WTC11 (cell line): ENCODE measurements at regions not wholly inside any gene's neighbourhood (a gene's known extent, or its start where the extent isn't known, plus 50 kb on each side); places are given as distances from the start of the nearest gene placed in this dataset.

ENCODE experiments used
- AR ChIP-seq: fragments of 250-450 bp; sonication (Bioruptor Pico); IDR thresholded peaks from 2 replicates; pipeline ENCODE4 v1.9.0; 2021; ENCODE audit warnings: mild to moderate bottlenecking
- ARID4B ChIP-seq: sonication (generic); formaldehyde crosslinking; IDR thresholded peaks from 2 replicates; pipeline ENCODE4 v1.8.0; 2023; ENCODE audit warnings: missing genetic modification reagents, mild to moderate bottlenecking, borderline replicate concordance
- CREB1 ChIP-seq: sonication (generic); formaldehyde crosslinking; IDR thresholded peaks from 2 replicates; pipeline ENCODE4 v1.8.0; 2023; ENCODE audit warnings: mild to moderate bottlenecking, missing genetic modification reagents
- CTCF ChIP-seq: fragments of 200-600 bp; IDR thresholded peaks from 2 replicates; pipeline ENCODE4 v1.8.0; 2022; ENCODE audit warnings: antibody characterized with exemption
- FOXP4 ChIP-seq: sonication (generic); formaldehyde crosslinking; IDR thresholded peaks from 2 replicates; pipeline ENCODE4 v1.8.0; 2022; ENCODE audit warnings: mild to moderate bottlenecking, missing genetic modification reagents
- NR1H2 ChIP-seq: sonication (generic); formaldehyde crosslinking; IDR thresholded peaks from 2 replicates; pipeline ENCODE4 v1.9.0; 2021; ENCODE audit warnings: mild to moderate bottlenecking, moderate library complexity, missing genetic modification reagents
- SP1 ChIP-seq: sonication (generic); formaldehyde crosslinking; conservative IDR thresholded peaks from 2 replicates; pipeline ENCODE4 v1.8.1; 2022; ENCODE audit warnings: missing genetic modification reagents
- TCF7 ChIP-seq: sonication (generic); formaldehyde crosslinking; IDR thresholded peaks from 2 replicates; pipeline ENCODE4 v1.8.0; 2022; ENCODE audit warnings: mild to moderate bottlenecking, low read depth, missing genetic modification reagents, moderate library complexity
- ZNF425 ChIP-seq: fragments of 250-450 bp; sonication (Bioruptor Pico); conservative IDR thresholded peaks from 2 replicates; pipeline ENCODE4 v1.9.0; 2021; ENCODE audit warnings: mild to moderate bottlenecking
- TF ChIP-seq, protein P1 (sequence below): sonication (generic); formaldehyde crosslinking; conservative IDR thresholded peaks from 2 replicates; pipeline ENCODE4 v1.8.1; 2022; ENCODE audit warnings: mild to moderate bottlenecking, missing genetic modification reagents

- peak; percentile 80 for TF ChIP-seq CTCF
- TF ChIP-seq TCF7, result no peak
- peak; percentile 29; the same call in 1 of the 2 replicates for TF ChIP-seq SP1 (CRISPR knock-in tag)
- no peak for TF ChIP-seq CREB1 (CRISPR knock-in tag)
- no peak for TF ChIP-seq NR1H2 (CRISPR knock-in tag)
- TF ChIP-seq, protein P1, sequence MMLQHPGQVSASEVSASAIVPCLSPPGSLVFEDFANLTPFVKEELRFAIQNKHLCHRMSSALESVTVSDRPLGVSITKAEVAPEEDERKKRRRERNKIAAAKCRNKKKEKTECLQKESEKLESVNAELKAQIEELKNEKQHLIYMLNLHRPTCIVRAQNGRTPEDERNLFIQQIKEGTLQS, result no peak
- TF ChIP-seq ARID4B (CRISPR knock-in tag), result no peak
- TF ChIP-seq ZNF425, result no peak
- no peak for TF ChIP-seq FOXP4 (CRISPR knock-in tag)
- TF ChIP-seq AR (CRISPR knock-in tag), result no peak
Measured at GRCh38 chr1:29379443-29380073, 143.2 kb downstream of the PTPRU start (continued).
